Activated T-cell treated with anti-CD3 and anti-CD28 coated beads for 48 hours (primary cell): ENCODE measurements at regions not wholly inside any gene's neighbourhood (a gene's known extent, or its start where the extent isn't known, plus 50 kb on each side); places are given as distances from the start of the nearest gene placed in this dataset.
"Not testable (repeated sequence)": the region's sequence is repeated elsewhere in the genome, so short reads cannot be mapped to it uniquely, and the experiment has no call there.

Source experiments
- DNase-seq: peaks from one replicate; pipeline ENCODE4 v3.0.0-alpha.2; 2020; ENCODE audit warnings: low read depth

DNA sequence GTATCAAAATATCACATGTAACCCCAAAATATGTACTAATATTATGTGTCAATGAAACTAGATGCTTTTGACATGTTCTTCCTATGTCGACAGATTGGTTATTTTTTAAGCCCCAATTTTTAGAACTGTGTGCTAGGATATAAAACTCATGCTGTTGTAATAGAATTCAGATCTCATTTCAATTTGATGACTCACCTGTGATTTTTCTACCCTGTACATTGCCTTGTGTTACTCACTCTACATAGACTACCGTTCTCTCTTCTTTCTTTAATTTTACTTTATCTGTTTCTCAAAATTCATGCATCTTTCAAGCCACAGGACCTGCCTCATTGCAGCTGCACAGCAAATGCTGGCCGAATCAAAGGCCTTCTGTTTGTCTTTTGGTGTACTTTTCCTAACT, 284.5 kb downstream of the MAT2B start:
- no peak for DNase-seq

GRCh38 chr5:163790497-163790896, 285.1 kb downstream of the MAT2B start:
- DNase-seq, result no peak

DNA sequence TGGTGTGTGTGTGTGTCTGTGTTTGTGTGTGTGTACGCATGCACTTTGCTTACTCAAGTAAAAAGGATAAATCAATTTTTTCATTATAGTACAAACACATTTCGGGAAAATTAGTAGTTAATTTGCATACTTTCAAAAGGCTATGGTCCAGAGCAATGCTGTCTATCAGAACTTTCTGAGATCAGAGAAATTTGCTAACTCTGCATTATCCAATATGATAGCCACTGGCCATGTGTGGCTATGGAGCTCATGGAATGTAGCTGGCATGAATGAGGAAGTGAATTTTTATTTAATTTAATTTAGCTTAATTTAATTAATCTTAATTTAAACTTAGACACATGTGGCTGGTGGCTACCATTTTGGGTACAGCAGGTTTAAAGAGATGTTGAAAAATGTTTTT, 289.6 kb downstream of the MAT2B start:
- DNase-seq, result no peak

DNA sequence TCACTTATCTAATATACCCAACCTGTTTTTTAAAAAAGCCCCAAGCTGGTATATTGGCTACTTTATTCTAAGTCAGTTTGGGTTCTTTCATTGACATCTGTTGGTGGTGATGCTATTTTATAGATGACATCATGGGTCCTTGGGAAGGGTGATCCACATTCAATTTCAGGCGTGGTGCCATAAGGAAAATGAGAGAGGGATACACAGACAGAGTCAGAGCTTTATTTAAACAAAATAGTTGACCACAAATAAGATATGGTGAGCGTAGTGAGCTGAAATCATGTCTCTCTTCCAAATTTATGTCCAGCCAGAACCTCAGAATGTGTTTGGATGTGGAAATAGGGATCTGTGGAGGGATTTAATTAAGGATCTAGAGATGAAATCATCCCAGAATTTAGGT, 302.4 kb downstream of the MAT2B start:
- no peak for DNase-seq

DNA sequence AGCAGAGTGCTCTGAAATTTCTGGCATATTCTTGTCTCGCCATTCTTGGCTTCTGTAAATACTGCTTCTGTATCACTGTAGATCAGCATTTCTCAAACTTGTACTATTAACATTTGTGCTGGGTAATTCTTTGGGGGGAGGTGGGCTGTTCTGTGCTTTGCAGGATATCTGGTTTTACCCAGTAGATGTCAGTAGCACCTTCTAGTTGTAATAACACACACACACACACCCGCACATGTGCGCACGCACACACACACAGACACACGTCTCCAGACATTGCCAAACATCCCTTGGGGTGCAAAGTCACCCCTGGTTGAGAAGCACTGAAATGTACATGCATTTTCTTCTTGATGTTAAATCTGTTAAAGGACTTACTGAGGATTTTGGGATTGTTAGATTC, 304.1 kb downstream of the MAT2B start:
- DNase-seq, result no peak

GRCh38 chr5:163813900-163814299, 308.5 kb downstream of the MAT2B start:
- no peak for DNase-seq

- no peak for DNase-seq
Observed at GRCh38 chr5:163815240-163815791, 309.9 kb downstream of the MAT2B start.

DNA sequence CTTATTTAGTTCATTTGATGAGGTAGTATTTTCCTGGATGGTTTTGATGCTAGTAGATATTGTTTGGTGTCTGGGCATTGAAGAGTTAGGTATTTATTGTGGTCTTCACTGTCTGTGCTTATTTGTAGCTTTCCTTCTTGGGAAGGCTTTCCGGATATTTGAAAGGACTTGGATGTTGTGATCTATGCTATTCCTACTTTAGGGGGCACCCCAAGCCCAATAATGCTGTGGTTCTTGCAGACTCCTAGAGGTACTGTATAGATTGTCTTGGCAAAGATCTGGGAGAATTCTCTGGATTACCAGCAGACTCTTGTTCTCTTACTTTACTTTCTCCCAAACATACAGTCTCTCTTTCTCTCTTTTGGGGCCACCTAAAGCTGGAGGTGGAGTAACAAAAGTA, 315.7 kb downstream of the MAT2B start:
- DNase-seq, result no peak

DNA sequence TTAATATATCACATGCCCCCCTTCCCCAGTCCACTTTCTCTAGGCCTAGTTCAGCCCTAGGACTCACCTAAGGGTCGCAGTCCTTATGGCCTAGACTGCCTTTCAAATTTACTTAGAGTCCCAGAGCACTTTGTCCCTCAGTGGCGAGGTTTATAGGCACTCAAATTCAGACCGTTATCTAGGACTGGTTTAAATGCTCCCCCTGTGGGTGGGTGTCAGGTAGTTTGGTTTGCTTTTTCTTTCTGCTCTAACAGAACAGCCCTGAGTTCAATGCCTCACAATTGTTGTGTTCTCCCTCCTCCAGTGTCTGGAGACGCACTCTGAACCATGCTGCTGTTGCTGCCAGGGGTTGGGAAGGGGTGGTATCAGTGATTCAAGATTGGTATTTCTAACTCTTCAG, 317.1 kb downstream of the MAT2B start:
- no peak for DNase-seq

DNA sequence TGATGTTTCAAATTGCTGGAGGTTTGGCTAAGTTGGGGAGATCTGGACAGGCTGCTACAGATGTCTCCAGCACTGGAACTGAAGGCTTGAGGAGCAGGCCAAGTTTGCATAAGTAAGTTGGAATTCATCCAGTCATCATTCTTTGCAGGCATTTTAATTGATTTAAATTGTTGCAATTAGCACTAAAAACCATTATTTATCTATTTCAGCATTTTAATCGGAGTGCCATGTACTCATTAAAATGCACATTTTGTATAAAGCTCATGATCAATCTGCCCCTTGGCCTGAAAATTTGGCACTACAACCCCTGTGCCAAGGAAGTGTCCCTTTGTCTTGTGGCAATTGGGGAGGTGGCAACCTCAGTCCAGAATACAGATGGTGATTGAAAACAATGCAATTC, 320.2 kb downstream of the MAT2B start:
- DNase-seq, result no peak

DNA sequence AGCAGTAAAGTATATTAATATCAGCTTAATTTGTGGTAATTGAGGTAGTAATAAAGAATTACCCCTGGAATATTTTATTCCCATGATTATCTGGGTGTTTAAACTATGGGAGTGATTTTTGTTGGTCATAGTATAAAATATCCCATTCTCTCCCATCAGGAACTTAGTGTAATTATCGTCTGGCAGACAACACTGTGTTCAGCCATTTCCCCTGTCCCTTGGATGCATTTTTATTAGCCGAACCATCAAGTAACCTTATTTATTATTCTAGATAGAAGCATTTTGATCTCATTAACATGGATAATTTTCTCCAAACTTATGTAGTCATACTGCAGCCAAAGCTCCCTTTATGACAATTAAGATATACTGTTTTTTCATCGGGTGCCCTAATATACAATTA, 320.8 kb downstream of the MAT2B start:
- DNase-seq, result no peak

GRCh38 chr5:163832155-163832554, 326.7 kb downstream of the MAT2B start:
- no peak for DNase-seq

- no peak for DNase-seq
Observed at GRCh38 chr5:163838738-163839137, 333.3 kb downstream of the MAT2B start.

DNA sequence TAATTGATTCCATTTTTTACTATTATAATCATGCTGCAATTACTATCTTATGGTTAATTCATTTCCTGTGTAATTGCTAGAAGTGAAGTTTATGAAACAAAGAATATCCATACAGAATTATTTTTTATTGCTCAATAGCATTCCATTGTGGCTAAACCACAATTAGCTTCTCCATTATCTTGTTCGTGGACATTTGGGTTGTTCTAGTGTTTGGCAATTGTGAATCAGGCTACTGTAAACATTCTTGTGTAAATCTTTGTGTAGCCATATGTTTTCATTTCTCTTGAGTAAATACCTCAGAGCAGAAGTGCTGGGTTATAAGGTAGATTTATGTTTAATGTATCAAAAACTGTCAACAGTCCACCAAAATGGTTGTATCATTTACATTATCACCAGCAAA, 341.1 kb downstream of the MAT2B start:
- DNase-seq, result no peak

GRCh38 chr5:163855754-163856153, 350.3 kb downstream of the MAT2B start:
- DNase-seq, result no peak

GRCh38 chr5:163861670-163862069, 356.3 kb downstream of the MAT2B start:
- DNase-seq, result no peak

- no peak for DNase-seq
Observed at GRCh38 chr5:163867324-163867723, 361.9 kb downstream of the MAT2B start.

GRCh38 chr5:163867738-163868137, 362.3 kb downstream of the MAT2B start:
- no peak for DNase-seq

- no peak for DNase-seq
Observed at GRCh38 chr5:163869581-163869980, 364.2 kb downstream of the MAT2B start.

- DNase-seq, result no peak
Observed at GRCh38 chr5:163870441-163870840, 365.0 kb downstream of the MAT2B start.

GRCh38 chr5:163874431-163874830, 369.0 kb downstream of the MAT2B start:
- DNase-seq, result no peak

DNA sequence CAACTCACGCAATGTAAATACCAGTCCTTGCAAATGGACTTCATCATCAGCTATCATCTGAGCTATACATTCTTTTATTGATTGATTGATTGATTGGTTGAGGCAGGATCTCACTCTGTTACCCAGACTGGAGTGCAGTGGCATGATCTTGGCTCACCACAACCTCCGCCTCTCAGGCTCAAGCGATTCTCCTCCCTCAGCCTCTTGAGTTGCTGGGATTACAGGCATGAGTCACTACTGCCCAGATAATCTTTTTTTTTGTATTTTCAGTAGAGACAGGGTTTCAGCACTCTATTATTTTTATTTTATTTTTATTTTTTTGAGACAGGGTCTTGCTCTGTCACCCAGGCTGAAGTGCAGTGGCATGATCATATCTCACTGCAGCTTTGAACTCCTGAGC, 369.5 kb downstream of the MAT2B start:
- not testable (repeated sequence) for DNase-seq

DNA sequence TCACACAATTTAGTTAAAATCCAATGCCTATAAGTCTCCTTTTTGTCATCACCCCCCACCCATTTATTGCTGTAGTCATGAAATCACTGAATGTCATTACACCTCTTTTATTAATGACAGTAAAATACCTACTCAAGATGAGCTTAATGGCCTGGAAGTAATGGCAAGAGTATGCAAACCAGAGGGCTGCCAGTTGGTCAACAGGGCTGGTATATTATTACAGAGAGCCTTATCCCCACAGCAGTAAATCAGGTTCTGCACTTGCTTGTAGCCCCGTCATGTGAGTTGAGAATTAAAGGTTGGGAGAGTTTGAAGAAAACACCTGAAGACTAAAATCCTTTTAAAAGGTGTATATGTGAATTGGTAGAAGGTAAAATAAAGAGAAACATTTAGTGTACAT, 372.4 kb downstream of the MAT2B start:
- DNase-seq, result no peak

GRCh38 chr5:163878490-163878889, 373.1 kb downstream of the MAT2B start:
- no peak for DNase-seq

DNA sequence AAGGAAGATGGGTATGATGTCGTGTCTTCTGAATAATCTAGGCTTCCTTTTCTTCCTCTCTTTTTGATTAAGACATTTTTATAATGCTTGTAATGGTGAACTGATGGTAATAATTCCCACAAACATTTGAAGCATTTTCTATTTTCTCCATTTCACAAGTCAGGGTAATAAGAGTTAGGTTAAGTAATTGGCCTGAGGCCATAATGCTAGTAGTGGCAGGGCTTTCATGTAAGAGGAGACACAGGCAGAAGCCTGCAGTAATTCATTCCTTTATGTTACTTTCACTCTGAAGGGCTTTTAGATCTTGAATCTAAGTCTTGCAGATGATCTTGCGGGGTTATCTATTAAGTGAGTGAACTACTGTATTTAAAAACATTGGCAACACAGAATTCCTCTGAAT, 374.9 kb downstream of the MAT2B start:
- no peak for DNase-seq
